BJ (cell line): ENCODE measurements at regions not wholly inside any gene's neighbourhood (a gene's known extent, or its start where the extent isn't known, plus 50 kb on each side); places are given as distances from the start of the nearest gene placed in this dataset.

Source experiments
- CTCF ChIA-PET: fragments of 350-600 bp; formaldehyde crosslinking; extraction: SDS; loops from one replicate; lab custom pipeline; 2021; ENCODE audit warnings: antibody characterized with exemption, inconsistent platforms; lab: Yijun Ruan, JAX
- POLR2A ChIA-PET: fragments of 300-600 bp; sonication (Branson Sonifier 250); formaldehyde crosslinking; extraction: SDS; loops from one replicate; lab custom pipeline; 2021; ENCODE audit warnings: antibody characterized with exemption; lab: Charles Lee
- DNase-seq: peaks from one replicate; pipeline ENCODE4 v3.0.0-alpha.2; 2011; ENCODE audit warnings: low read depth
- H3K27me3 ChIP-seq: 2 replicates; pipeline ENCODE4 v1.6.0; 2011; ENCODE audit warnings: low read length; ENCODE audit not compliant: control insufficient read depth, insufficient read depth
- H3K36me3 ChIP-seq: 2 replicates; pipeline ENCODE4 v1.5.1; 2011; ENCODE audit warnings: low read length; ENCODE audit not compliant: control insufficient read depth, insufficient read depth
- H3K4me3 ChIP-seq: 2 replicates; pipeline ENCODE4 v1.5.1; 2011; ENCODE audit warnings: low read depth, mild to moderate bottlenecking, control low read depth, low read length
- TF ChIP-seq, protein P1 (sequence below): IDR thresholded peaks from 2 replicates; pipeline ENCODE4 v1.5.1; 2011; ENCODE audit warnings: low read depth, mild to moderate bottlenecking, control low read depth, inconsistent platforms, low read length, moderate library complexity; ENCODE audit not compliant: insufficient read depth

DNA sequence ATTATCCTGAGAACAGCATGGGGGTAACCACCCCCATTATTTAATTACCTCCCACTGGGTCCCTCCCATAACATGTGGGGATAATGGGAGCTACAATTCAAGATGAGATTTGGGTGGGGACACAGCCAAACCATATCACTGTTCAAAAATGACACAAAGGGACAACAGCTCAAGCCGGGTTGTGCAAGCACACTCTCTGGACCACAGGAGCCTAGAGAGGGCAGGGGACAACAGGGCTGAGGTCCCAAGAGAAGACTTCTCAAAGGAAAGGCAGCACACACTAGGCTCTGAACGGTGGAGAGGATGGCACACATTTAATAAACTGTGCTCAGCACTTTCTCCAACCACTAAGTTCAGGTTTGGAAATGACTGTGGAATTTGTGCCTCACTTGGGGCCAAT, 122.1 kb upstream of the PKDCC start:
- no peak for DNase-seq
- no peak overlapping the region for H3K4me3 ChIP-seq
- TF ChIP-seq, protein P1, sequence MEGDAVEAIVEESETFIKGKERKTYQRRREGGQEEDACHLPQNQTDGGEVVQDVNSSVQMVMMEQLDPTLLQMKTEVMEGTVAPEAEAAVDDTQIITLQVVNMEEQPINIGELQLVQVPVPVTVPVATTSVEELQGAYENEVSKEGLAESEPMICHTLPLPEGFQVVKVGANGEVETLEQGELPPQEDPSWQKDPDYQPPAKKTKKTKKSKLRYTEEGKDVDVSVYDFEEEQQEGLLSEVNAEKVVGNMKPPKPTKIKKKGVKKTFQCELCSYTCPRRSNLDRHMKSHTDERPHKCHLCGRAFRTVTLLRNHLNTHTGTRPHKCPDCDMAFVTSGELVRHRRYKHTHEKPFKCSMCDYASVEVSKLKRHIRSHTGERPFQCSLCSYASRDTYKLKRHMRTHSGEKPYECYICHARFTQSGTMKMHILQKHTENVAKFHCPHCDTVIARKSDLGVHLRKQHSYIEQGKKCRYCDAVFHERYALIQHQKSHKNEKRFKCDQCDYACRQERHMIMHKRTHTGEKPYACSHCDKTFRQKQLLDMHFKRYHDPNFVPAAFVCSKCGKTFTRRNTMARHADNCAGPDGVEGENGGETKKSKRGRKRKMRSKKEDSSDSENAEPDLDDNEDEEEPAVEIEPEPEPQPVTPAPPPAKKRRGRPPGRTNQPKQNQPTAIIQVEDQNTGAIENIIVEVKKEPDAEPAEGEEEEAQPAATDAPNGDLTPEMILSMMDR = no peak
- POLR2A ChIA-PET = no interaction called here
- no peaks in the 10 kb centered on the region for H3K36me3 ChIP-seq
- CTCF ChIA-PET = no interaction called here
- H3K27me3 ChIP-seq = no peaks in the 10 kb centered on the region

GRCh38 chr2:41926614-41927580, 120.9 kb upstream of the PKDCC start:
- H3K4me3 ChIP-seq = no peak overlapping the region
- TF ChIP-seq, protein P1 = no peak
- CTCF ChIA-PET = interaction anchor here (0.6 to 0.9 kb wide), 2 partner anchors 71 to 97 kb away, joined by 3 read pairs; no protein-coding TSS in a partner anchor
- H3K27me3 ChIP-seq = no peaks in the 10 kb centered on the region
- POLR2A ChIA-PET = no interaction called here
- no peak for DNase-seq
- H3K36me3 ChIP-seq = no peaks in the 10 kb centered on the region

DNA sequence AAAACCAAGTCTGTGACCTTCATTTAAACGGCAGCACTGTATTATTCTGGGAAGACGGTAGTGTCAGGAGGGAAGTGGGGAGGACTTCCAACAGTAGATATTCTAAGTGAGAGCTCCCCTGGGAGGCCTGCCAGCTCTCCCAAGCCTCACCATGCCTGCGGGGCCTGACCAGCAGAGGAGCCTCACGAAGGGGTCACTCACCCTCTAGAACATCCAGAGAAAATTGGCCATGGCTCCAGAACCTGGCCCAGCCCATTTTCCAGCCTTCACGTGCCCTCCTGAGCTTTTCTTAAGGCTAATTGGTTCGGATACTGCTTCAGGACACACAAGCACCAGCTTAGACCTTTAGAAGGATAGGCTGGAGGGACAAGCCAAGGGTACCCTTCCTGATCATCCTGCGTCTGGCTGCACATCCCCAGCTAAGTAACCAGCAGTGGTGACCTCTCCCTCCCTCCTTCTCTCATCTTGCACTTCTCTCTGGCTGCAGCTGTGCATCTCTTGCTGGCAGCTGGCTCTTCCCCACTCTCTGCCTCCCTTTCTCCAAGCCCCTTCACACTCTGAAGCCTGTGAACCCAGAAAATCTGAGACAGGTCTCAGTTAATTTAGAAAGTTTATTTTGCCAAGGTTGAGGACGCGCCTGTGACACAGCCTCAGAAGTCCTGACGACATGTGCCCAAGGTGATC, 120.1 kb upstream of the PKDCC start:
- no peaks in the 10 kb centered on the region for H3K36me3 ChIP-seq
- ChIA-PET POLR2A (no interaction called here), CTCF (interaction anchor here (0.9 kb wide), 1 partner anchor 70 kb away, joined by 3 read pairs; no protein-coding TSS in a partner anchor)
- H3K4me3 ChIP-seq = no peak overlapping the region
- TF ChIP-seq, protein P1 = no peak
- no peak for DNase-seq
- H3K27me3 ChIP-seq = no peaks in the 10 kb centered on the region; the same call in 1 of the 2 replicates

- CTCF ChIA-PET = no interaction called here
- peak; percentile 9 for DNase-seq
- POLR2A ChIA-PET = no interaction called here
- Histone ChIP-seq H3K27me3 (no peaks in the 10 kb centered on the region; the same call in none of the 2 replicates), H3K4me3 (no peak overlapping the region), H3K36me3 (no peaks in the 10 kb centered on the region)
- TF ChIP-seq, protein P1 = no peak
These were observed 119.3 kb upstream of the PKDCC start for GRCh38 chr2:41928526-41928925.
